GM21717 (cell line): ENCODE measurements at regions not wholly inside any gene's neighbourhood (a gene's known extent, or its start where the extent isn't known, plus 50 kb on each side); places are given as distances from the start of the nearest gene placed in this dataset.
"Not testable (repeated sequence)": the region's sequence is repeated elsewhere in the genome, so short reads cannot be mapped to it uniquely, and the experiment has no call there.

Source experiments
- ATAC-seq: cut with Tn5 transposase; IDR thresholded peaks from one replicate; pipeline ENCODE4 v1.9.1; 2021; ENCODE audit warnings: mild to moderate bottlenecking, moderate library complexity; ENCODE audit not compliant: unreplicated experiment

DNA sequence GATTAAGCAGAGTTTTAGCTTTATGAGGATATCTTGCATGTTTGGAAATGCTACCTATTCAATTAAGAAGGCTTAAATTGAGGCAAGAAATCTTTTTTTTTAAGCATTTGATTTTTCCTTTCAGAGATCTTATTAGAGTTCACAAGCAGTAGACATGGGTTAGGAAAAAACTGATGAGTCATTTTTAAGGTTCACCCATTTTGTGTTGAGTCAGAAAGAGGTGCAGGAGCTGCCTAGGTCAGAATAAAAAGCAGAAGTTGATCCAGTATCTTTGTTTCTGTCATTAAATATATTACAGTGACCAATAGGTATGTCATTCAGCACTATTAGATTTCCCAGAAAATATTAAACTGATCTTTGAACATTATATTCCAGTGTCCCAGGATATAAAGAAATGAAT lies 306.8 kb downstream of the LMBRD1 start:
- ATAC-seq, result peak; percentile 84

DNA sequence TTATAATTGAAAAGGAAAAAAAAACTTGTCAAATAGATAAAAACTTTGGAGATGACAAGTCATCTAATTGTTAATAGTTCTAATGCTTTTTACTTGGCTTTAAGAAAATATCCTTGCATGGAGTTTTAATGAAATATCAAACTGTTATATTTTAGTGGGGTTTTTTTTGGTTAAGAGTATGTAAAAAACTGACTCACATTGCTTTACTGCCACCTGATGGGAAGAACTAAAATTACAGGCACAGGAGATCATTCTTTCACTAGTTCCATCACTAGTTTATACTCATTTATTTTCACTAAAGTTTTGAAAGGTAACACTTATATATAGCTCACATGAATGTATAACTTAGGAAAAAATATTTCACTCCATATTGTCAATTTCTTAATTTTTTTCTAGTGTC lies 309.1 kb downstream of the LMBRD1 start:
- ATAC-seq, result no peak

GRCh38 chr6:69466979-69467570 lies 329.7 kb downstream of the LMBRD1 start:
- ATAC-seq, result no peak

GRCh38 chr6:69465866-69466265 lies 330.9 kb downstream of the LMBRD1 start:
- no peak for ATAC-seq

DNA sequence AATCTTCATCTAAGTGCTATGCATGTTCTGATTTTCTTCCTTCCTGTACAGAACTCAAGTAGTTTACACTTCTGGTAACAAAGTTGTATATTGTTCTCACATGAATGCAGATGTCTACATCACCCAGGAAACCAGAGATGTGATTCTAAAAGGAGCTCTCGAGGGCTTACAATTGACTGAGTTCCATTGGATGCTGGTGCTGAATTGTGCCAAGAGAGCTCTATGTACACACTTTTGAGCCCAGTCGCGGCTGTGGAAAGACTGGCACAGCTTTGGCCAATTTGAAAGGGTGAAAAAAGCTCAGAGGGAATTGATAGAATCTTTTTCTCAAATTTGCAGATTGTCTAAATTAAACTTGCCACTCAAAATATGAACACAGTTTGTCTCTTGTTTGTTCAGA lies 340.7 kb downstream of the LMBRD1 start:
- no peak for ATAC-seq

DNA sequence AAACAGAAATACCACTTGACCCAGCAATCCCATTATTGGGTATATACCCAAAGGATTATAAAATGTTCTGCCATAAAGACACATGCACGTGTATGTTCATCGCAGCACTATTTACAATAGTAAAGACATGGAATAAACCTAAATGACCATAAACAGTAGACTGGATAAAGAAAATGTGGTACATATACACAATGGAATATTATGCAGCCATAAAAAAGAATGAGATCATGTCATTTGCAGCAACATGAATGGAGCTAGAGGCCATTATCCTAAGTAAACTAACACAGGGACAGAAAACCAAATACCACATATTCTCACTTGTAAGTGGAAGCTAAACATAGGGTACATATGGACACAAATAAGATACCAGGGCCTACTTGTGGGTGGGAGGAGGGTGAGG lies 342.2 kb downstream of the LMBRD1 start:
- ATAC-seq, result not testable (repeated sequence)

DNA sequence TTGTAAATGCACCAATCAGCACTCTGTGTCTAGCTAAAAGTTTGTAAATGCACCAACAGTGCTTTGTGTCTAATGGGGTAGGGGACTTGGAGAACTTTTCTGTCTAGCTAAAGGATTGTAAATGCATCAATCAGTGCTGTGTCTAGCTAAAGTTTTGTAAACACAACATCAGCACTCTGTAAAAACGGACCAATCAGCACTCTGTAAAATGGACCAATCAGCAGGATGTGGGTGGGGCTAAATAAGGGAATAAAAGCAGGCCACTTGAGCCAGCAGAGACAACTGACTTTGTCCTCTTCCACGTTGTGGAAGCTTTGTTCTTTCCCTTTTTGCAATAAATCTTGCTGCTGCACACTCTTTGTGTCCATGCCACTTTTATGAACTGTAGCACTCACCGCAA lies 346.3 kb downstream of the LMBRD1 start:
- ATAC-seq, result not testable (repeated sequence)

DNA sequence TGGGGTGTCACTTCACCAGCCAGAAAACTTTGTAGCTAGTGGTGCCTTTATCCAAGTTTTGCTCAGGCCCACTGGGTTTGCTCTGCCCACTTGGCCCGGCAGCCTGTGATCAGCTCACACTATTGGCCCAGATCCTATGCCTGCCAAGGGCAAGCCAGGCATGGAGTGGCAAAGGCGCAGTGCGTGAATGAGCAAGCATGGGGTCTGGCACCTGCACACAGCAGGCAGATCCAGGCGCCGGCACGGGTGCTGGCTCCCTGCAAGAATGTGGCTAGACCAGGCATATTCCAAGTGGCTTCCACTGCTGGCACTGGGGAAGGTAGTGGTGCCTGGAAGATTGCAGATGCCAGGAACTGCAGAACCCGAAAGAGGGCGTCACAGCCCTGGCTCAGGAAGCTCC lies 346.9 kb downstream of the LMBRD1 start:
- ATAC-seq, result no peak
